T-helper 9 cell (primary cell): ENCODE measurements at regions not wholly inside any gene's neighbourhood (a gene's known extent, or its start where the extent isn't known, plus 50 kb on each side); places are given as distances from the start of the nearest gene placed in this dataset.
A peak's percentile ranks its signal among the peaks of the same experiment; 100 is the strongest.

Source experiments
- DNase-seq: peaks from one replicate; pipeline ENCODE4 v3.0.0-alpha.2; 2020

DNA sequence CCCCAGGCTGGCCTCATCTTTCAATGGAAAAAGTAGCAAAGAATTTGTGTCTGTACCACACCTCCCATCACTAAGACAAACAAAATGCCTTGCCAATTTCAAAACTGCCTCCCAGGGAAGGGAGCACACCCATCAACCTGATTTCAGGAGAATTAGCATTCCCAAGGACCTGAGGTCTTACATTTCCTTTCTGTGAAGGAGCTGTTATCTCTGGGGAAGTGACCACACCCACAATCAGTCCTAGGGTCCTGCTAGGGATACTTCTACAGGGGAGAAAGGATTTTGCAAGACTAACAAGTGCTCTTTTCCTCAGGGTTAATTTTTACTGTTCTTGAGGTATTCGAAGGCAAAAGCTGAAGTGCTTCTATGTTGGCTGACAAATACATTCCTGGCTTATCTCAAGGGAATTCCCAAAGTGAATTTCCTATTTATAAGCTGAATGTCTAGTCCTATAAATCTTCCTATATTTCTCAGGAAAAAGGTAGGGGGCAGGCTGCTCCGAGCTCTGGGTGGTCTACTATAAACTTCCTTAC, 97.4 kb upstream of the ITGA1 start:
- no peak for DNase-seq

GRCh38 chr5:52692039-52692438, 95.7 kb upstream of the ITGA1 start:
- no peak for DNase-seq

DNA sequence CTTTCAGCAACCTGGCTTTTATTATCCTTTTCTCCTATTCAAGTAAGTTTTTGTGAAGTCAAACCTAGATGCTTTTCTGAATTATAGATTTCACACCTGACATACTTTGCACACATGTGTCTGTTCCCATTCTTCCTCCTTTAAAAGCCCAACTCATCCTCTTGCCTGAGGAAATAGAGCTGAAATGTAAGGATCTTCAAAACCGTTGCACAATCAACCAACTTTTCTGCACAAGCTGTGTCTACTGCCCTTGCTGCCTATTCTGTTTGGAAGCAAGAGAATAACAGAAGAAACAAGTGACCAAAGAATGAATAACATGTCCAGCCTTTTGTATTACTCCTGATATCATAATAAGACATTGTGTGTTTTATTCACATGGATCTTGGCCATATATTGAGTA, 95.1 kb upstream of the ITGA1 start:
- no peak for DNase-seq

DNA sequence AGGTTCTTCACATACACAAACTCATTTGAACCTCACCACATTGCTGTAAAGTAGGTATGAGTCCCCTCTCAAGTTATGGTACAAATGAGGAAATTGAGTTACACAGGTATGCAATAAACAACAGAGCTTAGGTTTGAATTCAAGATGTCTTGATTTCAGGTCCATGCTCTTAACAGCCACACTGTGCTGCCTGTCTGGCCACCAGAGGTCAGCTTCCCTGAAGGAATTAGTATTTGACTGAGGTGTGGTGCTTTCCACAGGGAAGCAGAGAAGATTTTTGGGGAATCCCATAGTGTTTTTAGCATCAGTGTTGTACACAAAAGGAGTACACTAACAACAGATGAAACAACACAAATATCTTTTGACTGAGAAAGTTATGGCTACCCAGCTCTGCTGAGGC, 94.4 kb upstream of the ITGA1 start:
- DNase-seq, result peak; percentile 16

DNA sequence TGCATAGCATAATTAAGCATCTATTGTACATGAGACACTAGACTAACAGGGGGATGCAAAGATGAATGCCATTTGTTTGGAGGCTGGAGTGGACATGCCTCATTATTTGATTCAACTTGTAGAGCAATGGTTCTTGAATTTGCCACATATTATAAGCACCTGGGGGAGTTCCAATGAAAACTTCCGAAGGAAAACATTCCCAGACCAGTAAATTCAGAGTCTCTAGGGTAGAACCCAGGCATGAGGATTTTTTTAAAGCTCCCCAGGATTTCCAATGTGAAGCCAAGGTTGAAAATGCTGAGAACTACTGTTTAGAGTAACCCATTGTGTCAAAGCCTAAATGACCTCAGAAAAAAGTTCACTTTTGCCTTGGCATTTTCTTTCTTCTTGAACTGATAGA, 93.9 kb upstream of the ITGA1 start:
- no peak for DNase-seq

- DNase-seq, result no peak
These were observed 93.1 kb upstream of the ITGA1 start for GRCh38 chr5:52694648-52695047.

- no peak for DNase-seq
These were observed 84.8 kb upstream of the ITGA1 start for GRCh38 chr5:52702877-52703276.

- no peak for DNase-seq
These were observed 84.4 kb upstream of the ITGA1 start for GRCh38 chr5:52703321-52703720.

DNA sequence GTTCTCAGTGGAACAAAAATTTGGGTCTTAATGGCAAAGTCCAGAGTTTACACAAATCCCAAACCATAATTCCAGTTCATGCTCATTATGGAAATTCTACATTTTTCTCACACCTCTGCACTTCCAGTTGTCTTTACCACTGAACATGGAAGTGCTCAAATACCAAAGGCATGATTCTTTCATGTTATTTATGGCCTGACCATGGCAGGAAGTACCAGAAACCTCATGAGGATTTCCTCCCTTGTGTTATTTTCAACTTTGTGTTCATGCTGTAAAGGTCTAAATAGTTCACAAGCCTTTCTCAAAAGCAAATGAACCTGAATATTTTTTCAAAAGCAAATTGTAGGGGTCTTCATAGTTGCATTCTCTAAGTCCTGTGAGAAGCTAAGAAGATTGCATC, 82.0 kb upstream of the ITGA1 start:
- DNase-seq, result no peak

- DNase-seq, result no peak
These were observed 80.9 kb upstream of the ITGA1 start for GRCh38 chr5:52706775-52707174.

- DNase-seq, result no peak
These were observed 80.1 kb upstream of the ITGA1 start for GRCh38 chr5:52707616-52708015.

DNA sequence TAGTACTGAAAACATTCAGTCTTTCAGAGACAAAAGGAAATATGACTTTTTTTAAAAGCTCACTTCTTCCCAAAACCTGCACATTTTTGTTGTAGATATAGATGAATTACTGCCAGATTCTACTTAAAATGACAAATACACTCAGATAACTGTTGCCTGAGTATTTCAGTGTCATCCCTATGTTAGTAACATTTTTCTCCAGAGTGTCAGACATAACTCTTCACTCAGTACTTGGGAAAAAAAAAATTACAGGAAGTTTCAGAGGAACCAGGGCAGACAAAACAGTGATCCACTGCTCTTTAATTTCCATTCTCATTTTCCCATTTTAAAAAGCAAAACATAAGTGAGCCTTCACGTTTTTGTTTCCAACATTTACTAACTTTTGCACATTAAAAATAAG, 79.3 kb upstream of the ITGA1 start:
- no peak for DNase-seq

DNA sequence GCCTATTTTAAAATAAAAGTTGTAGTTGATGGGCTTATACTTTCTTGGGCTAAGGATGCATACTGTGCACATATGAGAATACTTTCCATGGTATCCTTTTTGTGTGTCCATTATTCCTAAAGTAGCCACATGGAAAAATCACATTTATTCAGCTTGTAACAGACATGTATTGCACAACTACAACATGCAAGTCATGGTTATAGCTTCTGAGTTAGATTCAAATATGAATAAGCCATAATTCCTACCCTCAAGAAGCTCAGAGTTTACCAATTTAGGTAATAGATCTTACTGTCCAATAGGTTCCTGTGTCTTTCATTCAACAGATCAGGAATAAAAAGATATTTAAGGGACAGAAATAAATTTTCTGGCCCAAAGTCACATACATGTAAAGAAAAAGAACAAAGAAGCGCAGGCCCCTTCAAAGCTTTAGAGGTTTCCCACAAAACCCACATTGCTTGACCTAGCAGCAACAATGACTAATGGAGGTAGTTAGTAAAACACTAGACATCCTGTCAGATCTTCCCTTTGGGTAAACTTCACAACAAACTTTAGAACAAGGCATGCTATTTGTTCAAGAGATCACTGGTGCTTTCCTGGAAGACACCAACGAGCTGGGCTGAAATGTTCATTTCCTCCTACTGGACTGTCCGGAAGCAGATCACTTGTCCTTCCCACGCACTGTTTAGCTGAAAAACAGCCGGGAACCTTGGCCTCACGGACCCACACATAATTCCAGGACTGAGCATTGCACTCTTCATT, 78.4 kb upstream of the ITGA1 start:
- no peak for DNase-seq

- DNase-seq, result no peak
These were observed 77.3 kb upstream of the ITGA1 start for GRCh38 chr5:52710310-52710971.

DNA sequence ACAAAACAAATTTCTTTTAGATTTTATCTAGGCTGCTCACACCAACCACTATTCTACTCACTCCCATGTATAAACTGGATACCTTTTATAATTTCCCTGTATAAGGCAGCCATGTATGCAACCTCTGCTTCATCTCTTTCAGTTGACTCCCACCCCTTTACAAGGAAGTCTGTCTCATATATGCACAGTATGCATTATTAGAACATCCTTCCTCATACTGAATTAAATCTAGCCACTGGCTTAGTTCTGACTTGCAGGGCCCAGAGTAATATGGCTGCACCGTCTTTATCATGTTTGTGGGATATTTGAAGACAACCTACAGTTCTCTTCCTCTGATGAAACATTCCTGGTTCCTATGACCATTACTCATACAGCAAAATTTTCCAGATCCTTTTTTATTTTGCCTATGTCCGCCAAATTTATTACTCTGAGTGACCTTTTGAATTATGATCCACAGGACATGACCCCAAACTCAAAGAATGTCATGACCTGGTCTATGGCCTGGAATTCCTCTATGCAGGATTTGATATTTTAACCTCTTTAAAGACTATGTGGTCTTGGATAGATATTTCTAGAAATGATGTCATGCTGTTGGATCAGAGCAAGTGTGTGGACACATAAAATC, 76.6 kb upstream of the ITGA1 start:
- no peak for DNase-seq

- no peak for DNase-seq
These were observed 75.4 kb upstream of the ITGA1 start for GRCh38 chr5:52712354-52712753.

GRCh38 chr5:52725065-52725746, 62.5 kb upstream of the ITGA1 start:
- peak; percentile 42 for DNase-seq

DNA sequence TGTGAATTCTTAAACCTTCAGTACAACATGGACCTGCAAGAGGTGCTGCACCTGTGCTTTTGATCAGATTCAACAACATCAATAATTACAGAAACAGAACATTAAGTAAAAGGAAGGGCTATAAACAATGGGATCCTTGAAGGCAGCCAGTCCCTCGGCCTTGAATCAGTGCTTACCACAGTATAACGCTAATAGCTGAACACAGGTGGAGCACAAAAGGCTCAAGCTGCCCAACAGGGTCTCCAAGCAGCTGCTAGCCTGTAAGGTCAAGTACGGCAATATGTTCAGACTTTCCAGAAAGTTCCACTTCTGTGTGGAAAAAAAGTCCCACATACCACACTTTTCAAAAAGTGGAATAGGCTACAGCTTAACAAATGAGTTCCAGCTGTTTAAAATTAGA, 61.9 kb upstream of the ITGA1 start:
- DNase-seq, result no peak

- DNase-seq, result no peak
These were observed 60.7 kb upstream of the ITGA1 start for GRCh38 chr5:52727020-52727419.

DNA sequence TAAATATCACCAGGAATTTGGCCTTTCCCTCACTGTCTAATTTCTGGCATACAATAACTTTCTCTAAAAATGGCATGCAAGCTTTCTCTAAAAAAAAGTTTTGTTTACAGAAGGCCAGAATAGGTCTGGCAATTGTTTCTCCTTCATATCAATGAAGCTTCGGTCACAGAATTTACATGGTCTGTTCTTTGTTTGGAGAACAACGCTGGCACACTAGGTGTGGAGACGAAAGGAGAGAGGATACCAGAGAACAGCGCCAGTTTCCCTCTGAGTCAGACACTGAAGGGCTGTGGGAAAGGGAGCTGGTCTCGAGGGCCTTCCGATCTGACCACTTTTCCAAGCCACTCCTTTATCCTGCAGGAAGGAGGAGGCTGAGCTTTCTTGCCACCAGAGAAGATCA, 60.1 kb upstream of the ITGA1 start:
- DNase-seq, result no peak

- DNase-seq, result no peak
These were observed 59.5 kb upstream of the ITGA1 start for GRCh38 chr5:52728224-52728623.

GRCh38 chr5:52728686-52729085, 59.0 kb upstream of the ITGA1 start:
- no peak for DNase-seq

DNA sequence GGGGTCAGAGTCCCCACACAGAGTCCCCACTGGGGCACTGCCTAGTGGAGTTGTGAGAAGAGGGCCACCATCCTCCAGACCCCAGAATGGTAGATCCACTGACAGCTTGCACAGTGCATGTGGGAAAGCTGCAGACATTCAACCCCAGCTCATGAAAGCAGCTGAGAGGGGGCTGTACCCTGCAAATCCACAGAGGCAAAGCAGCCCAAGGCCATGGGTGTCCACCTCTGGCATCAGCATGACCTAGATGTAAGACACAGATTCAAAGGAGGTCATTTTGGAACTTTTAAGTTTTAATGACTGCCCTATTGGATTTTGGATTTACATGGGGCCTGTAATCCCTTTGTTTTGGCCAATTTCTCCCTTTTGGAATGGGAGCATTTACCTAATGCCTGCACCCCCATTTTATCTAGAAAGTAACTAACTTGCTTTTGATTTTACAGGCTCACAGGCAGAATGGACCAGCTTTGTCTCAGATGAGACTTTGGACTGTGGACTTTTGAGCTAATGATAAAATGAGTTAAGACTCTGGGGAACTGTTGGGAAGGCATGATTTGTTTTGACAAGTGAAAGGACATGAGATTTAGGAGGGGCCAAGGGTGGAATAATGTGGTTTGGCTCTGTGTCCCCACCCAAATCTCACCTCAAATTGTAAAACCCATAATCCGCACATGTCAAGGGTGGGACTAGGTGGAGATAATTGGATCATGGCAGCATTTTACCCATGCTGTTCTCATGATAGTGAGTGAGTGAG, 56.3 kb upstream of the ITGA1 start:
- DNase-seq, result no peak
